ENCODE measurements at regions not wholly inside any gene's neighbourhood (a gene's known extent, or its start where the extent isn't known, plus 50 kb on each side); places are given as distances from the start of the nearest gene placed in this dataset.

DNA sequence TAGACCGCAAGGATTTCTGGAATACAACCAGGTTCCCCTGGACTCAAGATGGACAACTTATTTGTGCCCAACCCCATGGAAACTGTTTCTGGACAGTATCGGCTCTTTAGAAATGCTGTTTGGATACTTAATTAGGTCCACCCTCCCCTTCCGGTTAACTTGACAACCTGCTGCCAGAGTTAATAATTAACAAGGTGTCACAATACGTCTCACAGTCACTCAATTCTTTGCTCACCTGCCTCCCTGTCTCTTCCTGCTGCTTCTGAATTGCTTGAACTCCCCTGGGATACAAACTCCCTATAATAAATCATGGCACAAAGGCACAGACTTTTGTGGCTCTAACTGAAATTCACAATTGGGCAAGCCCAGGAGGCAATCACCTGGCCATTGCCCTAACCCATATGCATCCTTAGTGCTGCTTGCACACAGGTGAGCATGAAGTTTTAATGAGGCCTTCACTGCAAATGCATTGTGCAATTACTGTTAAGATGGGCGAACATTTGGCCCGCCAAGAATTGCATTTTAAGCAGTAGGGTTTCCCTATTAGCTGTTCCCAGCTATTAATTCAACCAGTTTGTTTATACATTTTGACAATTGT, 504.4 kb upstream of the NOX3 start:
- TF ChIP-seq, protein P1, sequence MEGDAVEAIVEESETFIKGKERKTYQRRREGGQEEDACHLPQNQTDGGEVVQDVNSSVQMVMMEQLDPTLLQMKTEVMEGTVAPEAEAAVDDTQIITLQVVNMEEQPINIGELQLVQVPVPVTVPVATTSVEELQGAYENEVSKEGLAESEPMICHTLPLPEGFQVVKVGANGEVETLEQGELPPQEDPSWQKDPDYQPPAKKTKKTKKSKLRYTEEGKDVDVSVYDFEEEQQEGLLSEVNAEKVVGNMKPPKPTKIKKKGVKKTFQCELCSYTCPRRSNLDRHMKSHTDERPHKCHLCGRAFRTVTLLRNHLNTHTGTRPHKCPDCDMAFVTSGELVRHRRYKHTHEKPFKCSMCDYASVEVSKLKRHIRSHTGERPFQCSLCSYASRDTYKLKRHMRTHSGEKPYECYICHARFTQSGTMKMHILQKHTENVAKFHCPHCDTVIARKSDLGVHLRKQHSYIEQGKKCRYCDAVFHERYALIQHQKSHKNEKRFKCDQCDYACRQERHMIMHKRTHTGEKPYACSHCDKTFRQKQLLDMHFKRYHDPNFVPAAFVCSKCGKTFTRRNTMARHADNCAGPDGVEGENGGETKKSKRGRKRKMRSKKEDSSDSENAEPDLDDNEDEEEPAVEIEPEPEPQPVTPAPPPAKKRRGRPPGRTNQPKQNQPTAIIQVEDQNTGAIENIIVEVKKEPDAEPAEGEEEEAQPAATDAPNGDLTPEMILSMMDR (IDR thresholded peaks at IDR 0.05): no peak
- no peak for TF ChIP-seq POLR2A (IDR thresholded peaks at IDR 0.05)
